ENCODE measurements at regions not wholly inside any gene's neighbourhood (a gene's known extent, or its start where the extent isn't known, plus 50 kb on each side); places are given as distances from the start of the nearest gene placed in this dataset.
"Not testable (repeated sequence)": the region's sequence is repeated elsewhere in the genome, so short reads cannot be mapped to it uniquely, and the experiment has no call there.

DNA sequence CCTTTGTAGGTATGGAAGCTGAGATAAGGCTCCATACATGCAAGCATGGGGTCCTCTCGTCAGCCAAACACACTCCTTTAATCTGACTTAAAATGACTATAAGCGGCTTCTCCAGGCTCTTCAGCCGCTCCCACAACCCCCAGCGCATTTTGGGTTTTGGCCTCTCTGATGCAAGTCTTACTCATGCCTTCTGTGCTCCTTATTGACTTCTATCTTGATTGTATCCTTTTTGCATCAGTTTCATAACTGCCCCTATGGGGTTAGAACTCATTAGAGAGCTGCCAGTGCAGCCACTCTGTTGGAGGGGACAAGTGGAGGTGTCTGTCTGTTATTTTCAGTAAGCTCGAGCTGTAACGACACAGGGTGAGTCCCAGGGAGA lies 70.1 kb upstream of the TAB2 start:
- H3K27ac ChIP-seq (ENCODE audit: insufficient read depth, low read length, poor library complexity, severe bottlenecking), result no peak overlapping the region
- DNase-seq, result no peak
- no peak overlapping the region for H3K4me3 ChIP-seq (ENCODE audit: insufficient read depth, low read depth, low read length, poor library complexity, severe bottlenecking)
- no peaks in the 10 kb centered on the region for H3K36me3 ChIP-seq (ENCODE audit: control insufficient read depth, insufficient read depth, low read length)
- H3K4me1 ChIP-seq (ENCODE audit: control insufficient read depth, insufficient read depth, low read length, poor library complexity, severe bottlenecking), result peaks cover 4% of the 10 kb centered on the region
- H3K9me3 ChIP-seq (ENCODE audit: control insufficient read depth, low read length), result no peaks in the 10 kb centered on the region
- H3K27me3 ChIP-seq (replicated peaks; ENCODE audit: control insufficient read depth, insufficient read depth, low read length, poor library complexity, severe bottlenecking), result no peaks in the 10 kb centered on the region

DNA sequence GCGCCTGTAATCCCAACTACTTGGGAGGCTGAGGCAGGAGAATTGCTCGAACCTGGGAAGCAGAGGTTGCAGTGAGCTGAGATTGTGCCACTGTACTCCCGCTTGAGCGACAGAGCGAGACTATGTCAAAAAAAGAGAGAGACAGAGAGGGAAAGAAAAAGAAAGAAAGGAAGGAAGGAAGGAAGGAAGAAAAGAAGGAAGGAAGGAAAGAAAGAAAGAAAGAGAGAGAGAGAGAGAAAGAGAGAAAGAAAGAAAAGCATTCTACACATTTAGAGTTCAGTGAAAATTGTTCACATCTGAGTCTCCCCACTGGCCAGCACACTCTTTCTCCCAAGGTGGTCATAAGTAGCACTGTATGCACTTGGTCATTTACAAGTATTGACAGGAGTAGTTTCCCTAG lies 69.2 kb upstream of the TAB2 start:
- not testable (repeated sequence) for DNase-seq; H3K27me3 ChIP-seq (replicated peaks; ENCODE audit: control insufficient read depth, insufficient read depth, low read length, poor library complexity, severe bottlenecking); H3K4me3 ChIP-seq (ENCODE audit: insufficient read depth, low read depth, low read length, poor library complexity, severe bottlenecking); H3K27ac ChIP-seq (ENCODE audit: insufficient read depth, low read length, poor library complexity, severe bottlenecking); H3K36me3 ChIP-seq (ENCODE audit: control insufficient read depth, insufficient read depth, low read length); H3K9me3 ChIP-seq (ENCODE audit: control insufficient read depth, low read length); H3K4me1 ChIP-seq (ENCODE audit: control insufficient read depth, insufficient read depth, low read length, poor library complexity, severe bottlenecking)

GRCh38 chr6:149248693-149249369 lies 68.7 kb upstream of the TAB2 start:
- no peaks in the 10 kb centered on the region for H3K9me3 ChIP-seq (ENCODE audit: control insufficient read depth, low read length)
- no peak for DNase-seq
- H3K4me3 ChIP-seq (ENCODE audit: insufficient read depth, low read depth, low read length, poor library complexity, severe bottlenecking), result no peak overlapping the region
- no peaks in the 10 kb centered on the region for H3K27me3 ChIP-seq (replicated peaks; ENCODE audit: control insufficient read depth, insufficient read depth, low read length, poor library complexity, severe bottlenecking)
- H3K4me1 ChIP-seq (ENCODE audit: control insufficient read depth, insufficient read depth, low read length, poor library complexity, severe bottlenecking), result peaks cover 4% of the 10 kb centered on the region
- no peak overlapping the region for H3K27ac ChIP-seq (ENCODE audit: insufficient read depth, low read length, poor library complexity, severe bottlenecking)
- H3K36me3 ChIP-seq (ENCODE audit: control insufficient read depth, insufficient read depth, low read length), result no peaks in the 10 kb centered on the region

- Histone ChIP-seq H3K36me3 (ENCODE audit: control insufficient read depth, insufficient read depth, low read length) (no peaks in the 10 kb centered on the region), H3K9me3 (ENCODE audit: control insufficient read depth, low read length) (no peaks in the 10 kb centered on the region), H3K4me3 (ENCODE audit: insufficient read depth, low read depth, low read length, poor library complexity, severe bottlenecking) (no peak overlapping the region), H3K27ac (ENCODE audit: insufficient read depth, low read length, poor library complexity, severe bottlenecking) (no peak overlapping the region), H3K4me1 (ENCODE audit: control insufficient read depth, insufficient read depth, low read length, poor library complexity, severe bottlenecking) (peaks cover 4% of the 10 kb centered on the region), H3K27me3 (replicated peaks; ENCODE audit: control insufficient read depth, insufficient read depth, low read length, poor library complexity, severe bottlenecking) (no peaks in the 10 kb centered on the region)
- no peak for DNase-seq
Measured at GRCh38 chr6:149249370-149250357, 67.8 kb upstream of the TAB2 start.

DNA sequence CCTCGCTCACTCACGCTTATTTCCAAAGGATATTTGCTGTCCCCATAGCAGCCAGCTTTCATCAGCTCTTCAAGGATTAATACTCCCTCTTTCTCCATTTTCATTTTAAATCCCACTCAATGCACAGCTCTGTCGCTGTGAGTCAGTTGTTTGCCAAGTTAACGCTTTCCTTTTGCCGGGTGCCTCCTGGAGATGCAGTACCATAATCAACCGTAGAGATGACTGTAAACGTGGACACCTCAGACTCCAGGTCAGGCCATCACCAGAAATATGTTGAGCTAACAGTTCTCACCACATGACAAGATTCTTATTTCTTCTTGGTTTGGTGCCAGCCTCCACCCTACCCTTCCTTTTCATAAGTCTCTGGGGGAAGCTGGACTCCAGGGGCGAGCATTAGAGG lies 66.6 kb upstream of the TAB2 start:
- Histone ChIP-seq H3K4me3 (ENCODE audit: insufficient read depth, low read depth, low read length, poor library complexity, severe bottlenecking) (no peak overlapping the region), H3K4me1 (ENCODE audit: control insufficient read depth, insufficient read depth, low read length, poor library complexity, severe bottlenecking) (peaks cover 4% of the 10 kb centered on the region), H3K9me3 (ENCODE audit: control insufficient read depth, low read length) (no peaks in the 10 kb centered on the region), H3K27ac (ENCODE audit: insufficient read depth, low read length, poor library complexity, severe bottlenecking) (no peak overlapping the region), H3K36me3 (ENCODE audit: control insufficient read depth, insufficient read depth, low read length) (no peaks in the 10 kb centered on the region), H3K27me3 (replicated peaks; ENCODE audit: control insufficient read depth, insufficient read depth, low read length, poor library complexity, severe bottlenecking) (no peaks in the 10 kb centered on the region)
- DNase-seq, result no peak

DNA sequence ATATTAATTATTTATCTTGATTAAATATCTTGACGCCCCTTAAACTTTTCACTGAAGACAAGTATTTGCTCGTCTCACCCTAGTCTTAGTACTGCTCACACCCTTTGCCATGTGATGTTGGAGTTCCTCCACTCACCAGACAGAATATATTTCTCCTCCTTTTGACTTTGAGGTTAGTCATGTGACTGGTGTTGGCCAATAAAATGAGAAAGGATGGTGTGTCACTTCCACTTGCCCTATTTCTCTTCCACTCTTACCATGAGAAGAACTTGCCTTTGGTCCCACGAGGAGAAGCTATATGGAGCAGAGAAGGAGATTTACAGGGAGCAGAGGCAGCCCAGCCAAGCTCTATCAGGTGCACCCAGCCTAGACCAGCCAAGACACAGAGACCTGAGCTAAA lies 64.9 kb upstream of the TAB2 start:
- H3K36me3 ChIP-seq (ENCODE audit: control insufficient read depth, insufficient read depth, low read length), result no peaks in the 10 kb centered on the region
- no peak overlapping the region for H3K4me3 ChIP-seq (ENCODE audit: insufficient read depth, low read depth, low read length, poor library complexity, severe bottlenecking)
- no peak overlapping the region for H3K27ac ChIP-seq (ENCODE audit: insufficient read depth, low read length, poor library complexity, severe bottlenecking)
- peaks cover 4% of the 10 kb centered on the region for H3K4me1 ChIP-seq (ENCODE audit: control insufficient read depth, insufficient read depth, low read length, poor library complexity, severe bottlenecking)
- no peaks in the 10 kb centered on the region for H3K9me3 ChIP-seq (ENCODE audit: control insufficient read depth, low read length)
- H3K27me3 ChIP-seq (replicated peaks; ENCODE audit: control insufficient read depth, insufficient read depth, low read length, poor library complexity, severe bottlenecking), result no peaks in the 10 kb centered on the region
- DNase-seq, result no peak

DNA sequence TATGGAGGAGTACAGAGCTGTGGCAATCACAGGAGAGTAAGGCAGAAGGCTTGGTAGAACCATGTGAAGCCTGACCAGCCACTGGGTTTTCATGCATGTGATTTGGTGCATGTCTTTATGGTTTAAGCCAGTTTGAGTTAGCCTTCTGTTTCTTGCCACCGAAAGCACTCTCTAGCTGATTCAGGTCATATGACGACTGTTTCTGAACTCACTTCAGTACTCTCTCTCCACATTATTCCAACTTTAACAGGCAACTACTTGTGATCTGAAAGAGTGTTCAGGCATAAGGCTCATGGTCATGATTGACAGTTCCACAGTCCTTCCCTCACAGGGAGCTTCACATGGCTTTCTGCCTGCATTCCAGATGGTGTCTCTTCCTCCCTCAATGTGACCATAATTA lies 63.3 kb upstream of the TAB2 start:
- no peaks in the 10 kb centered on the region for H3K9me3 ChIP-seq (ENCODE audit: control insufficient read depth, low read length)
- no peaks in the 10 kb centered on the region for H3K36me3 ChIP-seq (ENCODE audit: control insufficient read depth, insufficient read depth, low read length)
- H3K4me3 ChIP-seq (ENCODE audit: insufficient read depth, low read depth, low read length, poor library complexity, severe bottlenecking), result no peak overlapping the region
- H3K27ac ChIP-seq (ENCODE audit: insufficient read depth, low read length, poor library complexity, severe bottlenecking), result no peak overlapping the region
- no peaks in the 10 kb centered on the region for H3K27me3 ChIP-seq (replicated peaks; ENCODE audit: control insufficient read depth, insufficient read depth, low read length, poor library complexity, severe bottlenecking)
- no peak for DNase-seq
- H3K4me1 ChIP-seq (ENCODE audit: control insufficient read depth, insufficient read depth, low read length, poor library complexity, severe bottlenecking), result no peaks in the 10 kb centered on the region

DNA sequence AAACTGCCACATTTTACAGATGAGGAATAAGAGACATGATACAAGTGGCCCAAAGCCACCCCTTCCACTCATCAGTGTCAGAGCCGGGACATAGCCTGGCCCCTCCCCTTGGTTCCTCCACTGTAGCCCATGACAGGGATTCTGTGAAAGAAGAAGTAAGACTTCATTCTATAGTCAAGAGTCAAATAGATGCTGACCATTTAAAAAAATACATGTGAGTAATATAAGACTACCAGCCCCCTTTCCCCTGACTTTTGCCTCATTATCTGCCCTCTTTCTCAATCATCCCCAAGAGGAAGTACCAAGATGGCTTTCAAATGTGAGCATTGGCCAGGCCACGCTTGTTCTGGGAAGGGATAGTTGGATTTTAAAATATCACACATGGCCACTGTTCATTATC lies 57.8 kb upstream of the TAB2 start:
- DNase-seq, result no peak
- no peaks in the 10 kb centered on the region for H3K9me3 ChIP-seq (ENCODE audit: control insufficient read depth, low read length)
- H3K4me3 ChIP-seq (ENCODE audit: insufficient read depth, low read depth, low read length, poor library complexity, severe bottlenecking), result no peak overlapping the region
- no peak overlapping the region for H3K27ac ChIP-seq (ENCODE audit: insufficient read depth, low read length, poor library complexity, severe bottlenecking)
- peaks cover 6% of the 10 kb centered on the region for H3K4me1 ChIP-seq (ENCODE audit: control insufficient read depth, insufficient read depth, low read length, poor library complexity, severe bottlenecking)
- H3K36me3 ChIP-seq (ENCODE audit: control insufficient read depth, insufficient read depth, low read length), result no peaks in the 10 kb centered on the region
- H3K27me3 ChIP-seq (replicated peaks; ENCODE audit: control insufficient read depth, insufficient read depth, low read length, poor library complexity, severe bottlenecking), result no peaks in the 10 kb centered on the region

DNA sequence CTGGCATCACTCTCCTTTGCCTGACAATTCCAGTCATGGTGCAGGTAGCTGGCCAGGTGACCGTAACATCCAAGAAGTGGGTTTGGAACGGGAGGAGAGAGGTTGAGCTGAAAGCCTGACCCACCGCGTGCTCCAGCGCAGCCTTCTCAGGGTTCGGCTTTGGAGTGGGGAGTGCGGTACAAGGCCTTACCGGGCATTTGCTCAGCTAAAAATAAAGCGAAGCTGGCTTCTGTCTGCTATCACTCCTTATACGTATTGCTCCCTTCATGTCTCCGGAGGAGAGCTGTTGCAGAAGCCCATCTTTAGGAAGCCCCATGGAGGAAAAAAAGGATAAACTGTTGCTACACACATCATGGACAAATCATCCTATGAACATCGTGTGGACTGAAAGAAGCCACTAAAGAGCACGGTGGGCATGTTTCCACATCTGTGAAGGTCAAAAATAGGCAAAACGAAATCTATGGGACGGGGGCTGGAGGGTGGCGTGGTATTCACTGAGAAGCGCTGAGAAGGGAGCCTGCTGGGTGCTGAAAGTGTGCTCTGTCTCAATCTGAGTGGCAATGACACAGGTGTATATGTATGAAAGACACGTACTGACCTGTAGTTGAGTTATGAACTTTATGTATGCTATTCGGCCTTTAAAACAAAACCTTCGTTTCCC lies 57.2 kb upstream of the TAB2 start:
- H3K27ac ChIP-seq (ENCODE audit: insufficient read depth, low read length, poor library complexity, severe bottlenecking), result no peak overlapping the region
- no peaks in the 10 kb centered on the region for H3K9me3 ChIP-seq (ENCODE audit: control insufficient read depth, low read length)
- no peaks in the 10 kb centered on the region for H3K36me3 ChIP-seq (ENCODE audit: control insufficient read depth, insufficient read depth, low read length)
- no peak overlapping the region for H3K4me3 ChIP-seq (ENCODE audit: insufficient read depth, low read depth, low read length, poor library complexity, severe bottlenecking)
- no peak for DNase-seq
- H3K4me1 ChIP-seq (ENCODE audit: control insufficient read depth, insufficient read depth, low read length, poor library complexity, severe bottlenecking), result peaks cover 10% of the 10 kb centered on the region
- H3K27me3 ChIP-seq (replicated peaks; ENCODE audit: control insufficient read depth, insufficient read depth, low read length, poor library complexity, severe bottlenecking), result no peaks in the 10 kb centered on the region
